HEK293 (cell line): ENCODE measurements at regions not wholly inside any gene's neighbourhood (a gene's known extent, or its start where the extent isn't known, plus 50 kb on each side); places are given as distances from the start of the nearest gene placed in this dataset.
A peak's percentile ranks its signal among the peaks of the same experiment; 100 is the strongest.

Source experiments
- CTCF ChIA-PET: fragments of 350-600 bp; formaldehyde crosslinking; extraction: SDS; loops from one replicate; lab custom pipeline; 2021; ENCODE audit warnings: antibody characterized with exemption; lab: Yijun Ruan, JAX
- POLR2A ChIA-PET: fragments of 300-600 bp; formaldehyde crosslinking; extraction: SDS; loops from one replicate; lab custom pipeline; 2020; ENCODE audit warnings: antibody characterized with exemption, inconsistent platforms; lab: Yijun Ruan, JAX
- H3K27ac ChIP-seq: fragments of 200-500 bp; sonication (Bioruptor generic); 2 replicates; pipeline ENCODE4 v1.5.1; 2014; ENCODE audit warnings: low read depth, low read length, control low read depth, inconsistent platforms; ENCODE audit errors: extremely low read depth
- H3K36me3 ChIP-seq, 2 experiments: fragments of 200-500 bp in 1 of 2; sonication (Bioruptor generic) in 1 of 2; 1 replicate in 1 of 2; 2 replicates in 1 of 2; pipeline ENCODE4 v1.5.1; 2014 to 2017; ENCODE audit warnings: inconsistent platforms in 2 of 2, low read length in 2 of 2; ENCODE audit not compliant: control insufficient read depth in 2 of 2, insufficient read depth in 1 of 2
- H3K4me1 ChIP-seq: fragments of 200-500 bp; sonication (Bioruptor generic); 2 replicates; pipeline ENCODE4 v1.5.1; 2014; ENCODE audit warnings: mild to moderate bottlenecking, low read length, inconsistent platforms; ENCODE audit not compliant: control insufficient read depth, insufficient read depth
- H3K4me3 ChIP-seq: 2 replicates; pipeline ENCODE4 v1.5.1; 2011; ENCODE audit warnings: low read depth, mild to moderate bottlenecking, control low read depth, low read length, moderate library complexity
- H3K9me3 ChIP-seq: fragments of 200-500 bp; sonication (Bioruptor generic); 2 replicates; pipeline ENCODE4 v1.5.1; 2014; ENCODE audit warnings: low read depth, low read length, inconsistent platforms; ENCODE audit not compliant: control insufficient read depth, insufficient read depth
- AEBP2 ChIP-seq: fragments of 450-650 bp; formaldehyde crosslinking; IDR thresholded peaks from 2 replicates; pipeline ENCODE4 v1.5.1; 2016; ENCODE audit warnings: missing biosample characterization, missing genetic modification characterization, borderline replicate concordance
- BCL6B ChIP-seq: fragments of 450-650 bp; formaldehyde crosslinking; IDR thresholded peaks from 2 replicates; pipeline ENCODE4 v1.5.1; 2017; ENCODE audit warnings: missing biosample characterization, missing genetic modification characterization
- ELK4 ChIP-seq: IDR thresholded peaks from 2 replicates; pipeline ENCODE4 v1.6.1; 2011; ENCODE audit warnings: mild to moderate bottlenecking, low read depth, low read length, borderline replicate concordance
- GFI1B ChIP-seq: fragments of 450-650 bp; formaldehyde crosslinking; IDR thresholded peaks from 2 replicates; pipeline ENCODE4 v1.5.1; 2016; ENCODE audit warnings: missing biosample characterization, missing genetic modification characterization
- KLF10 ChIP-seq: fragments of 450-650 bp; IDR thresholded peaks from 2 replicates; pipeline ENCODE4 v1.5.1; 2018; ENCODE audit warnings: missing biosample characterization, mild to moderate bottlenecking, missing genetic modification characterization
- KLF9 ChIP-seq: fragments of 450-650 bp; formaldehyde crosslinking; IDR thresholded peaks from 2 replicates; pipeline ENCODE4 v1.5.1; 2016; ENCODE audit warnings: missing biosample characterization, missing genetic modification characterization, low read depth
- PRDM4 ChIP-seq: fragments of 450-650 bp; formaldehyde crosslinking; IDR thresholded peaks from 2 replicates; pipeline ENCODE4 v1.5.1; 2017; ENCODE audit warnings: missing biosample characterization, missing genetic modification characterization
- ZFHX2 ChIP-seq: fragments of 450-650 bp; formaldehyde crosslinking; conservative IDR thresholded peaks from 2 replicates; pipeline ENCODE4 v1.5.1; 2016; ENCODE audit warnings: missing biosample characterization, missing genetic modification characterization
- ZFP41 ChIP-seq: fragments of 450-650 bp; formaldehyde crosslinking; IDR thresholded peaks from 2 replicates; pipeline ENCODE4 v1.5.1; 2016; ENCODE audit warnings: missing biosample characterization, missing genetic modification characterization, borderline replicate concordance
- ZNF138 ChIP-seq: fragments of 450-650 bp; formaldehyde crosslinking; IDR thresholded peaks from 2 replicates; pipeline ENCODE4 v1.5.1; 2016; ENCODE audit warnings: missing biosample characterization, missing genetic modification characterization, borderline replicate concordance
- ZNF248 ChIP-seq: fragments of 450-650 bp; formaldehyde crosslinking; IDR thresholded peaks from 2 replicates; pipeline ENCODE4 v1.5.1; 2017; ENCODE audit warnings: missing biosample characterization, missing genetic modification characterization
- ZNF274 ChIP-seq, 2 experiments: fragments of 200-500 bp in 1 of 2; fragments of 450-650 bp in 1 of 2; sonication (Bioruptor generic) in 1 of 2; formaldehyde crosslinking in 1 of 2; IDR thresholded peaks; 2 replicates each; pipeline versions ENCODE4 v1.5.1 to v1.6.1; 2014 to 2016; ENCODE audit warnings: borderline replicate concordance in 1 of 2, inconsistent platforms in 1 of 2, low read length in 1 of 2, missing biosample characterization in 1 of 2, missing genetic modification characterization in 1 of 2
- ZNF302 ChIP-seq: fragments of 450-650 bp; formaldehyde crosslinking; IDR thresholded peaks from 2 replicates; pipeline ENCODE4 v1.5.1; 2016; ENCODE audit warnings: missing biosample characterization, missing genetic modification characterization, low read depth
- ZNF654 ChIP-seq: fragments of 450-650 bp; formaldehyde crosslinking; IDR thresholded peaks from 2 replicates; pipeline ENCODE4 v1.5.1; 2016; ENCODE audit warnings: low read depth, missing biosample characterization, missing genetic modification characterization
- ZNF707 ChIP-seq: fragments of 450-650 bp; formaldehyde crosslinking; IDR thresholded peaks from 2 replicates; pipeline ENCODE4 v1.5.1; 2016; ENCODE audit warnings: missing biosample characterization, missing genetic modification characterization
- ZNF76 ChIP-seq: fragments of 450-650 bp; formaldehyde crosslinking; IDR thresholded peaks from 2 replicates; pipeline ENCODE4; 2016; ENCODE audit warnings: low read depth, missing biosample characterization, missing genetic modification characterization, borderline replicate concordance
- ZNF768 ChIP-seq: fragments of 450-650 bp; formaldehyde crosslinking; IDR thresholded peaks from 2 replicates; pipeline ENCODE4 v1.5.1; 2018; ENCODE audit warnings: missing biosample characterization, mild to moderate bottlenecking, missing genetic modification characterization
- ZSCAN16 ChIP-seq: fragments of 450-650 bp; formaldehyde crosslinking; IDR thresholded peaks from 2 replicates; pipeline ENCODE4 v1.5.1; 2016; ENCODE audit warnings: missing biosample characterization, missing genetic modification characterization
- ZSCAN18 ChIP-seq: fragments of 450-650 bp; formaldehyde crosslinking; IDR thresholded peaks from 2 replicates; pipeline ENCODE4 v1.5.1; 2016; ENCODE audit warnings: missing biosample characterization, missing genetic modification characterization
- ZSCAN30 ChIP-seq: fragments of 450-650 bp; IDR thresholded peaks from 2 replicates; pipeline ENCODE4 v1.5.1; 2018; ENCODE audit warnings: missing biosample characterization, mild to moderate bottlenecking, missing genetic modification characterization, moderate library complexity
- ZSCAN4 ChIP-seq: fragments of 450-650 bp; formaldehyde crosslinking; IDR thresholded peaks from 2 replicates; pipeline ENCODE4 v1.5.1; 2017; ENCODE audit warnings: missing biosample characterization, missing genetic modification characterization

GRCh38 chr7:22663357-22663718 lies 63.7 kb upstream of the IL6 start:
- no peaks in the 10 kb centered on the region for H3K9me3 ChIP-seq
- no peak overlapping the region for H3K27ac ChIP-seq
- CTCF ChIA-PET: interaction anchor here (0.8 kb wide), 1 partner anchor 47 kb away, joined by 3 read pairs; no protein-coding TSS in a partner anchor
- TF ChIP-seq AEBP2 (tag by site-specific recombination): no peak
- no peak for TF ChIP-seq GFI1B (tag by site-specific recombination)
- TF ChIP-seq ZNF76 (tag by site-specific recombination): no peak
- no peak for TF ChIP-seq ZSCAN18
- TF ChIP-seq BCL6B: peak; percentile 72
- no peak for TF ChIP-seq ZNF138 (tag by site-specific recombination)
- TF ChIP-seq ZNF707 (tag by site-specific recombination): no peak
- TF ChIP-seq ZNF654: no peak
- TF ChIP-seq, all 188 proteins: peak for 1
- no peaks in the 10 kb centered on the region for H3K36me3 ChIP-seq
- H3K4me1 ChIP-seq: no peaks in the 10 kb centered on the region
- H3K4me3 ChIP-seq: no peak overlapping the region
- POLR2A ChIA-PET: no interaction called here

- H3K9me3 ChIP-seq: no peaks in the 10 kb centered on the region
- H3K27ac ChIP-seq: no peak overlapping the region
- ChIA-PET POLR2A (no interaction called here), CTCF (interaction anchor here (0.8 to 1.7 kb wide), 2 partner anchors 46 to 393 kb away, joined by 3 to 4 read pairs; no protein-coding TSS in a partner anchor)
- H3K36me3 ChIP-seq: no peaks in the 10 kb centered on the region
- H3K4me1 ChIP-seq: no peaks in the 10 kb centered on the region
- no peak overlapping the region for H3K4me3 ChIP-seq
- no peak for TF ChIP-seq ZNF274 (IDR thresholded peaks at IDR 0.05; ENCODE audit: low read length)
- TF ChIP-seq ZNF274 (tag by site-specific recombination; IDR thresholded peaks at IDR 0.05; ENCODE audit: borderline replicate concordance): no peak
- no peak for TF ChIP-seq ZFHX2
- TF ChIP-seq ZFP41: no peak
- TF ChIP-seq ZSCAN16 (tag by site-specific recombination): no peak
- TF ChIP-seq KLF9 (tag by site-specific recombination): no peak
- no peak for TF ChIP-seq ZSCAN4 (tag by site-specific recombination)
- no peak for TF ChIP-seq ZSCAN30 (tag by site-specific recombination)
These were observed 64.2 kb upstream of the IL6 start for GRCh38 chr7:22662556-22663356.

GRCh38 chr7:22662036-22662435 lies 65.0 kb upstream of the IL6 start:
- H3K4me3 ChIP-seq: no peak overlapping the region
- no peaks in the 10 kb centered on the region for H3K4me1 ChIP-seq
- H3K36me3 ChIP-seq: no peaks in the 10 kb centered on the region
- ChIA-PET POLR2A (no interaction called here), CTCF (interaction anchor here (0.7 to 1.7 kb wide), 3 partner anchors 80 to 393 kb away, joined by 3 to 4 read pairs (median 3); no protein-coding TSS in a partner anchor)
- no peak overlapping the region for H3K27ac ChIP-seq
- H3K9me3 ChIP-seq: no peaks in the 10 kb centered on the region
- TF ChIP-seq ZNF302 (tag by site-specific recombination) (no peak), PRDM4 (tag by site-specific recombination) (no peak), ZNF768 (tag by site-specific recombination) (no peak), ZNF248 (no peak), KLF10 (tag by site-specific recombination) (no peak), ELK4 (no peak)
